GM18870 (cell line): ENCODE measurements at regions not wholly inside any gene's neighbourhood (a gene's known extent, or its start where the extent isn't known, plus 50 kb on each side); places are given as distances from the start of the nearest gene placed in this dataset.

Source experiments
- ATAC-seq: cut with Tn5 transposase; IDR thresholded peaks from one replicate; pipeline ENCODE4 v1.9.1; 2021; ENCODE audit warnings: moderate library complexity; ENCODE audit not compliant: unreplicated experiment

DNA sequence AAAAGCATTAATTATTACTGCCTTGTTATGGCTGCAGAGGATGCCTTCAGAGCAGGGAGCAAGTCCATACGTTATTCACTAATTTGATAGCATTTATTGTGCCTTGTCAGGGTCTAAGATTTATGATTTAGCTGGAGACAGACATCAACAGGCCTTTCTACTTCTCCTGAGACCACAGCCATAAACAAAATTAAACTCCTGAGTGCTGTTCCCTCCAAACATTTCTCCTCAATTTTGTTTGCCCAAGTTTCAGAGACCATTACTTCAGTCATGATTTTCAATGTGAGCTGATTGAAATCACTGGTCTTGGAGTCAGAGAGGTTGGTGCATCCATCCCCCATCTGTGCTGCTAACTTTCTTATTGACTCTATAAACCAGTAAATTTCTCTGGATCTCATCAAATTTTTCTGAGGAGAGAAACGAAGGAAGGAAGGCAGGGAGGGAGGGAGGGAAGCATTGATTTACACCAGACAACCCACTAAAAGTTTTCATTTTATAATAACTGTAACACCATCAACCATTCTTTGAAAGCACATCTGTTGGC, 423.6 kb upstream of the CDH11 start:
- no peak for ATAC-seq

DNA sequence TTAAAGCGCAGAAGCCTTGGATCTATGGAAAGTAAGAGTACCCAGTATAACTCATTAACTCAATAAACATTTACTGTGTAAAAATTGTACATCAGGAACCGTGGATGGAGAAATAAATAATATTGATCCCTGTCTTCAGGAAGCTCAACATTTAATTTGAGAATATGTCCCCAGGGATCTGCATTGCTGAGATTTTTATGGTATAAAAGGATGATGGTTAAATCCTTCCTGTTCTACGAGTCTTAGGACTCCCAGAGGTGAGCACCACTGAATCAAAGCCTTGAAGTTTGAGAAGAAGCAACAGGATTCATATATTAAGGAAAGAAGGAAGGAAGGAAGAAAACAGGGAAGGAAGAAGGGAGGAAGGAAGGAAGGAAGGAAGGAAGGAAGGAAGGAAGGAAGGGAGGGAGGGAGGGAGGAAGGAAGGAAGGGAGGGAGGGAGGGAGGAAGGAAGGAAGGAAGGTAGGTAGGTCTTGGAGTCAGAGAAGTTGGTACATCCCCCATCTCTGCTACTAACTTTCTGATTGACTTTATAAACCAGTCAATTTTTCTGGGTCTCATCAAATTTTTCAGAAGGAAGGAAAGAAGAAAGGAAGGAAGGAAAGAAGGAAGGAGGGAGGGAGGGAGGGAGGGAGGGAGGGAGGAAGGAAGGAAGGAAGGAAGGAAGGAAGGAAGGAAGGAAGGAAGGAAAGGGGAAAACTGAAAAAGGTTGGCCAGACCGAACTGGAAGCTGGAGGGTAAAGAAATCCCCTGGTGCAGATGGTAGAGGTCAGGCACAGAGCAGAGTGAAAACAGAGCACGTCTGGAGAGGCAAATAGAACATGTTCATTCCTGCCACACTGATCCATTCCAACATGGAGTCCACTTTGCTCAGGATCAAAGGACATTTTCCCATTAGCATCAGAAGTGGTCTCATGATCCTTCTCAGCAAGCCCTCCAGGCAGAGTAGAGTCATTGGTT, 422.2 kb upstream of the CDH11 start:
- no peak for ATAC-seq

DNA sequence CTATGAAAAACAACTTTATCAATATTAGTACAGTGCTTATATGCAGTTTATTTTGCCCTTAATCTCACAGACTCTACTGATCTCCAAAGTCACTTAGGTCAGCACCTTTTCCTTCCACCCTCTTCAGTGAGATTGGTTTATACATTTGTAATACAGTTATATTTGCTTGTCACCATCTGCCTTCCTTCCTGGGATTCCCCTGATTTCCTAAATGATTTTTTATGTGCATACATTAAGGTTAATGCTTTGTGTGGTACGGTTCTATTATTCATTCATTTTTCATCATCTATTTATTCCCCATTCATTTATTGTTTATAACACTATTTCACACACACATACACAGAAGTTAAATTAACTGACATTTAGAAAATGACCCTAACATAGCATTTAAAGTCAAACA, 419.8 kb upstream of the CDH11 start:
- no peak for ATAC-seq

DNA sequence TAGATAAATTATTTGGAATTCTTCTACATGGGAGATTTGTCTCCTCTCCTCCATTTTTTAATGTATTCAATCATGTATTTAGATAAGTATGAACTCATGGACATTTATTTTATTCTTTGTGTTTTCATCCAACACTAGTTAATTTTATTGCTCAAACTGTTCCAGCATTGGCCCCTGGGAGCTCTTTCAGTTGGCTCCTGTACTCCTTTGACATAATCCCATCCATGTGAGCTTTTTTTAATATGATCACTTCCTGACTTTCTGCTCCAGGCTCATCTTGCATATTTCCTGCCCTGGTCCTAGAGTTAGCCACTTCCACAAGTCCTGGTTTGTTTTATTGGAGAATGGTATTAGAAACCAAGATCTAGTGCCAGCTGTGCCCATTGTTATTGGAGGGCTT, 419.0 kb upstream of the CDH11 start:
- ATAC-seq = no peak

DNA sequence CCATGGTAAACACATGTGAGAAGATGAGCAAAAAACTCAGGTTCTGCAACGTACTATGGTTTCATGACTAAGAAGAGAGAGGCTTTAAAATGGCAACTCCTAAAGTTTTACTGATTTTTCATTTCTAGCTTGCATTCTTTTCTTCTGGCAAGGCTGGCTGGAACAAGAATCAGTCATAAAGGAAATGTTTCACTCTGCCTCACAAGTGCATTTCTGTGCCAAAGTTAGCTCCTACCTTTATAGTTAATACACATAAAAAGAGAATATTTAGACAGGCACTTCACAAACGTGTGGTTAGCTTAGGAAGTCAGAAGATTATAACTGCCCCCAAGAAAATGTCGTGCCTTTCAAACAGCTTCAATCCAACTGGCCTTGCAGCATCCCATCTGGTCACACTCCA, 417.1 kb upstream of the CDH11 start:
- ATAC-seq = no peak

DNA sequence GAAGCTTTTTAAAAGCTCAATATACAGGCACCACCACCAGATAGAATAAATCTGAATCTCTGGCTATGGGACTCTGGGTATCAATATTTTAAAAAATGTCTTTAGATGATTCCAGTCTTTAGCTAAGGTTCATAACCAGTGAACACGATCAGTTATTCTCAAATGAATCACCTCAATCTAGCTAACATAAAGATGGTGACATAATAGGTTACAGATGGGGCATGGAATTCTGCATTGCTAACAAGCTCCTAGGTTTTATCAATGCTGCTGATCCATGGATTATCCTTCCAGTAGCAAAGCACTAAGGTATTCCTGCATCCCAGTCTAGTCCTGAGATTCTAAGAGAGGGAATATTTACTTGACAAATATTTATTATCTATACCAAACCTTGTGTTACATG, 415.5 kb upstream of the CDH11 start:
- ATAC-seq = no peak

DNA sequence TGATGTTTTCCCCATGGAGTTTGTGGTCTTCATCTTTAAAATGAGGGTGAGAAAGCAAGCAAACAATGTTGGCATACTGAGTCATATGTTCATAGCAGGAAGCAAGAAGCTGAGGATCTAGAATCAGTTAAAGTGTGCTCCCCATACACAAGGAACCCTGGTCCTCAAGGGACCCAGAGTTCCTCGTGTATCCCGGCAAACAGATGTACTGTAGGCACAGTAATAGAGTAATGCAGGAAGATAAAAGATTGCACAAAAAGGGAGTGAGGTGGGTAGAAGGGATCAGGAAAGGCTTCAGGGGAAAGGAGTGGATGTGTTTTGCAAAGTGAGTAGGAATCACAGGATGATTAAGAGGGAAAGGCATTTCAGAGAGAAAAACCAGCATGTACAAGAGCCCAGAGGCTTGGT, 412.3 kb upstream of the CDH11 start:
- no peak for ATAC-seq

DNA sequence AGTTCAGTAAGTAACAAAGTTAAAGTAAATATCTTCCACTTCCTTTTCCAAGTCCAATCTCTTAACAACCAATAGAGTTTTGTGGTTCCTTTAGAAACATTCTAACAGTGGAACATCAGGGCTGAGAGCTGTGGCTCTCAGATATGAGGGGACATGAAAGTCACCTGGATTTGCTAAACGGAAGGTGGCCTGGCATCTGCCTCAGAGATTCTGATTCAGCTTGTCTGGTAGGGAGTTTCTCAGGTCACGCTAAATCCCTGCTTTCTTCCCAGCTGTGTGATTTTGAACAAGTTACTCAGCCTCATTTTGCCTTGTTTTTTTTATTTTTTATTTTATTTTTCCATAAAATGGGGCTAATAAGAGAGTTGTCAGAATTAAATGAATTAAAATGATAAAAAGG, 411.0 kb upstream of the CDH11 start:
- no peak for ATAC-seq

DNA sequence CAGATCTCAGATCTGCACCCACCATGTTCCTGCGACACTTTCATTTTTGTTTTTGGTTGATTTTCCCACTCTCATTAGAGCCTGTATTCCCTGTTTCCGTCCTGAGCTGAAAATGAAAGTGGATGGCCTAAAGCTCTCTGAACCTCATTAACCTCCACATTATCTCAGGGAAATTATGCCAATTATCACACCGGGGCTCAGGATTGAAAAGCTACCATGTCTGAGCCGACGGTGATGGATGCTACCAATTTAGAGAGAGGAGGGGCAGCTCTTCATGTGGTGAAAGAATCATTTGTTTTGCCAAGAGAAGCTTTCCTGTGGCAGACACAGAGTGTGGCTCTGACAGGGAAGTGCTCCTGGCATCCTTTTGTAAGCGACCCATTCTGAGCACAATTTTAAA, 410.4 kb upstream of the CDH11 start:
- ATAC-seq = no peak

DNA sequence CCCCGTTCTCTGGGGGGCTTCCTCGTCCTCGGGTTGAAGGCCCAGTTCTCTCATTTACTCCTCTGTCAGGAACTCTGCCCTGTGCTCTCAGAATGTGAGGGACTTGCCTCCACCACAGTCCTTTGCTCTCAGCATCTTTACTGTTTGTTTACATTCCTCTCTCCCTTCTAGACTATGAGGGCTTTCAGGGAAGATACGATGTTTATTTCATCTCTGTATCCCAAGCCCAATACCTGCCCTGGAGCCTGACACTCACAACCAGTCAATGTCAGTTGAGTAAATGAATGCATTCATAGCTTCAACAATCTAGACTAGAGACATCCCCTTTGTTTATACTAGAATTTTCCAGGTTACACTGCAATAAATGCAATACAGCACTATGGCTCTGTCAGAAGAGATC, 409.6 kb upstream of the CDH11 start:
- ATAC-seq = no peak

DNA sequence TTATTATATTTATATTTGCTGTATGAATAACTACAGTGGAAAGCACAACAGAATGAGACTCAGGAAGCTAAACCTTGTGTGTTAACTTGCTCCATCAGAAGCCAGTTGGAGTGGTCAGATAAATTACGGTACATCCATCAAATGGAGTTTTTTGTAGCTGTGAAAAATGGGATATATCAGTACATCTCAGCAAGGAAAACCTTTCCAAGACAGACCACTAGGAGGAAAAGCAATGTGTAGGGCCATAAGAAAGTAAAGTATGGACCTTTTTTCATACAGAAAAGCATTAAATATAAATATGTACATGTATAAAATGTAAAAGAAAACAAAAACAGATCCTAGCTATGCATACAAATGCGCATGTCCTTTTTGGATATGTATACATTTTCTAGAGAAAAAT, 403.8 kb upstream of the CDH11 start:
- ATAC-seq = no peak

DNA sequence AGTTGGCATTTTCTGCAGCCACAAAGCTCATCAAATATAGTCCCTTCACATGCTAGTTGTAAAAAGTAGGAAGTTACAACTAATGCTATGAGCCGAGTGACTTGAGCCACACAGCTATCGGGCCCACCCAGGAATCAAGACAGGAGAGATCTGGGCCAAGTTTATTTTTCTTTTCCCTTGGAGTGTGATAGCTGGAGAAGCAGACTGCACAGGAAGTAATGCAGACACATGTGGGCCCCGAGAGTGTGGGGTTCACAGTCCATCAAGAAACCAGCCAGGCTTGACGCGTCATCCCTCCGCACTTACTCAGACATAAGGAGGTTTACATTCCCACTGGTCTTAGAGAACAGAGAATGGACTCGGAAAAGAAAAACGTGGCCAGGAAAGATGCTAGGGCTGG, 403.1 kb upstream of the CDH11 start:
- no peak for ATAC-seq

DNA sequence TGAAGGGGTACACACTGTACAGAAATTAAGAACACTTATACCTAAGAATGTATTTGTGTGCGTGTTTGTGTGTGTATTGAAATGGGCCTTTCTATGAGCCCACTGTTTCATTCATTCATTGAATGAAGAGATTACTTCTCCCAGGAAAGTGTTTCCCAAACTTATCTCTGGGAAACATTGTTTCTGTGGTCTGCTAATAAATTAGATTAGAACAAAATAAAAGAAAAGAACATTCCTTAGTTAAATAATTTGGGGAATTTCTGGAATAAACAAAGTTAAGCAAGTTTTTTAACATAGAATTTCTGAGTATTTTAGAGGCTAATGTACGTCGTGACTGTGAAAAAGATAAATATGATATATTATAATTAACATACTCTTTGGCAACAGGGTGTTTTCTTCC, 402.4 kb upstream of the CDH11 start:
- ATAC-seq = no peak

DNA sequence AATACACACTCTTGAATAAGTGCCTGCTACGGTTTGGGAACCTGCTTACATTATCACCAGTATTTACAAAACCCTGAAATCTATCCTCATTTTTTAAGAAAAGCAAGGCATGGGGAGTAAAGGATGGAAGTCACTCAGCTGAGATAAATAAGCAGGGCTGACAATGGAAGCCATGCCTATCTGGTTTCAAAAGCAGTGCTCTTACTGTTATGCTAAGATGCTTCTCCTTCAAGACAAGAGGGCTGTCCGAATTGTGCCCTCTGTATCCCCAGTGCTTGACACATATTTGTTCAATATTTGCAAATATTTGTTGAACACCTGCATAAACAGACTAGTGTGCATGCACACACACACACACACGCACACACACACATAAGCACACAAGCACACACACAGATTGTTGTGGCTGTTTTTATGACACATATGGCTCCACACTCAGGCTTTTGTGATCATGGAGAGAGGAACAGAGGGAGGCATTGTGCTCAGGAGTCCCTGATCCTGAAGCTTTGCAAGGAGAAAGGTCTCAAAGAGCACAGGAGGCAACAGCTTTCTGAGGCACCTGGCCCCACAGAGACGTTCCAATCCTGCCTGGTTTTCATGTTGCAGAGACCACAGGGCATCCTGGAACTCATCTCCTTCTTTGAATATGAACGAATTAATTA, 401.6 kb upstream of the CDH11 start:
- ATAC-seq = no peak

DNA sequence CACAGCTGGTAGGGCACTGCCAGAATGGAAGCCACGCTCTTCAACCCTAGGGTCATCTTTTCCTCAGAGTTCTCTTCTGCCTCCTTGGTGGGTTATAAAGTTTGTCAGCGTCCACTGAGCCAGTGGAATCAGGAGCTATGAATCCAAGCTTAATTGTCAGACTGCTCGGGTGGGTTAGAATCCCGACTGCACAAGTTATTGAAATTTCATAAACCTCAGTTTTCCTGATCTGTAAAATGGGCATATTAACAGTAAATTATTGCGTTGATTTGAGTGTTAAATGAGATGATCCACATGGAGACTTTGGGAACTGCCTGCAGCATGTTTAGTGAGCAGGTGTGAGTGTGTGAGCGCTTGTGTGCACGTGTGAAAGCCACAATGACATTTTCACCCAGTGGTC, 400.5 kb upstream of the CDH11 start:
- ATAC-seq = no peak

DNA sequence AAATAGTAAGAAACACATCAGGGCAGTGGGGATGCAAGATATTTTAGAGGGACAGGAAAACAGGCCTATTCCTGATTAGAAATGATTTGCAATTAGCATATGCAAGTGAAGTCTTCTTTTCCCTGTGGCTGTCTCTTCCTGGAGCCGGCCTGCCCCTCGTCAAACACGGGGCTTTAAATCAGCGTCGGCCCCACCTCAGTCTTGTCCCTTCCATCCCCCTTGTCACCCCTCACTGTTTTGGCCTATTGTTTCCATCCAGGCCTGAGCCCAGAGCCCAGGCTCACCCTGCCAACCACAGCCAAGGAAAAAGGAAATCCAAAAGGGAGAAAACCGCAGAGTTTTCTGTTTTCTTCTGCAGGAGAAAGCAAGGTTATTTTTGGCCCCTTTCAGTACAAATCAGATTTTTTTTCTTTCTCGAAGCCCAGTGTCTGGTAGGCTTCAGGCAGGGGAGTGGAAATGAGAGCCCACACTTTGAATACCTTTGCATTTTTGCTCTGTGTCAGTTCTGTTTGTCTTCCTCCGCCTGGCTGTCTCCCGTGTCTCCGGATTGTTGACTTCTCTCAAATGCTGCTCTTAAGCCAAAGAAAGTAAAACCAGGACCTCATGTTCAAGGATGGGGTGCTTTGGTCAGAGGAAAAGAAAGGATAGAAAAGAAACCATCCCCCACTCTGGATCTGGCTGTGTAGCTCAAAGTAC, 399.9 kb upstream of the CDH11 start:
- no peak for ATAC-seq

DNA sequence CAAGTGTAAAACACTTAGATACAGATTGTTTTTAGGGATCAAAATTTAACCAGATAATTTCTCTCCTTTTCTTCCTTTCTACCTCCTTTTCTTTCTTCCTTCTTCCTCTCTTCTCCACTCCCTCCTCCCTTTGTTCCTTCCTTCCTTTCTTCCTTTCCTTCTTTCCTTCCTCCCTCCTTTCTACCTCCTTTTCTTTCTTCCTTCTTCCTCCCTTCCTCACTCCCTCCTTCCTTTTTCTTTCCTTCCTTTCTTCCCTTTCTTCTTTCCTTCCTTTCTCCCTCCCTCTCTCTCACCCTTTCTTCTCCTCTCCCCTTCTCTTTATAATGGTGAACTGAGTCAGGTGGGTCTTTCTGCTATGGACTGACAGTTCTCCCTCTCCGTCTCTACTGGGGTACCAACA, 397.5 kb upstream of the CDH11 start:
- no peak for ATAC-seq

DNA sequence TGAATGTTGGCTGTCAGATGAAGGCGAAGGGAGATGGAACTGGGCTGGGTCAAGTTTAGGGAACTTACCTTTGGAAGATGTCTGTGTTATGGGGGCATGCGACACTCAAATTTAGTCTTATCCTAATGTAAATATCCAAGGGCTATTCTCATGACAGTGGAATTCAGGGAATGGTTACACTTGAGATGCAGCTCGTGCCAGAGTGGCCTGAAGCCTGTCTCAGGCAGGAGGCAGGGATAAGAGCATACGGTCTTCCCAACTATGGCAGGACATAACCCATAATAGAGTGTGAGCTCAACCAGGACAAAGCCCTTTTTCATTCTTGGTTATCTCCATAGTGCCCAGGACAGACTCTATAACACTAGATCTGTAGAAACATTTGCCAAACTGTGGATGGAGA, 393.3 kb upstream of the CDH11 start:
- ATAC-seq = no peak

DNA sequence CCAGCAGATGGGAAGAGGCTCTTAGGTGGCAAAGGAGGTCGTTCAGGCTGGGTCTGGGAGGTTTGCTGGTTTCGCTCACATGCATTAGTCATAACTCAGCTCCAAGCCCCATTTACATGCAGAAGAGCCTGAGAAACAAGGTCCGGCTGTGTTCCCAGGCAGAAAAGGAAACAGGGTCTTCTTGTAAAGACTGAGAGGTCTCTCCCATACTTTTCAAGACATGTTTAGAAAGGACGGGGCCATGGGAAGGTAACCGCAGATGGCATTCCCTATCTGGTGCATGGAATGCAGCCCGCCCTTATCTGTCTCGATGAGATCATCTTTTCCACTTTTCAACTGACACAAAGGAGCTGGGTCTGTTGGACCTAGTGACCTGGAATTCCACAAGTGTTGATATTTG, 389.0 kb upstream of the CDH11 start:
- no peak for ATAC-seq

DNA sequence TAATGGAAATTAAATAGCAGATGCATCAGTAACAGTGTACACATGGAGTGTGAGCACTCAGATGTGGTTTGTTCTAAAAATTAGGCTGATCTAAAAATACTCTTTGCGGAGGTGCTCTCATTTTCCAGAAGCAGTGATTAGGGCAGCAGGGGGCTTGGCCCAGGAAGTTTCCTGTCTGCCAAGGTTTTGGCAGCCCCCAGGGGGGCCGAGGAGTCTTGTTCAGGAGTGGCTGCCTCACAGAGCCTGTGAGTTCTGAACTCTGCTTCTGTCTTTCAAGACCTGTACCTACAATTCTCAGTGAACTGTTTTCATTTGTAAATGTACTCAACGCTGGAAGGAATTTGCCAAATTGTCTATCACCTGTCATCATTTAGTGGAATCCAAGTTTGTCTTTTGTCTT, 388.4 kb upstream of the CDH11 start:
- no peak for ATAC-seq

DNA sequence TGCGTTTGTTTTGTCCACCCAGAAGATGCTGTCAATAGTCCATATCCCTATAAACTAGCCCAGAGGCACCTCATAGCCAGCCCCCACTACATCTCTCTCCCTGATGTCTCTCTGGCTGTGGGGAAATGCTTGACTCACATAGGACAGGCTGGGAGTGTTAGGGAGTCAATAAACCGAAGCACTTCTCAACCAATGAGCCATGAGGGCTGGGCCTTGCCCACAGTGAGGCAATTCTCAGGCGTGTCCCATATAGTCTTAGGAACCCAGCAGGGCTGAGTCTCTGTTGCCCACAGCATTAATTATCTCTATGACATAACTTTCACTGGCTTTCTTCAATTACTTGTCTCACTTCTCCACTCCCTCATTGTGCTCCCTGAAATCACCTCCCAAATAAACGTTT, 387.3 kb upstream of the CDH11 start:
- ATAC-seq = no peak

DNA sequence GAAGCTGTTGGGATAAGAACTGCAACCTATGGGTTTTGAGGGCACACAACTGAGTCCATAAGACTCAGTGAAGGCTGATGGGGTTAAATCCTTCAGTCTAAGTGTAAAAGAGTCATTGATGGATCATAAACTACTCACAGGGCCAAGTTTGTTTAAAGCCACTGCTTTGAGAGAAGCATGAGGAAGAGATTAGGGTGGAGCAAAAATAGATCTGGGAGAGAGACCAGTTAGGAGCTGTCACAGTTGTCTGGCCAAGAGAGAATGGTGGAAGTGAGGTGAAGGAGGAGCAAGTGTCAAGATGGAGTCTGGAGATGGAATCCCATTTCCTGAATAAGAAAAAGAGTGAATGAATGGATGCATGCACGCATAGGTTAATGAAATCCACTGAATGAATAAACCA, 379.1 kb upstream of the CDH11 start:
- ATAC-seq = no peak
